ENCODE measurements at regions not wholly inside any gene's neighbourhood (a gene's known extent, or its start where the extent isn't known, plus 50 kb on each side); places are given as distances from the start of the nearest gene placed in this dataset.

DNA sequence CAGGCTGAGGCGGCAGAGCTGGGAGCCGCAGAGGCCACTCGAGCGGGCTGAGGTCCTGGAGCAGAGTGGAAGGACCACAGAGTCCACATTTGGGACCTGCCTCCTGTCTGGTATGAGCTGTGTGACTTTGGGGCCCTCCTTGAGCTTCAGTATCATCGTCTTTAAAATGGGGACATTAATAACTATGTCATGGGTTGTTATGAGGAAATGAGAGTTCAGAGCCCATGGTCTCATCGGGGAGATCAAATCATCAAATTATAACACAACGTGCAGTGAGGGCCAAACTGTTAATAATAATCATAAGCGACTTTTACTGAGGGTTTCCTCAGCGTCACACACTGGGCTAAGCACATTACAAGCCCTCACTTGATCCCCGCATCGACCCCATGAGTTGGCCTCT, 49.9 kb upstream of the CCDC167 start:
- peaks cover 0 to 6% (median 4%) of the 10 kb centered on the region in 4 donors for H3K4me1 ChIP-seq
- WGBS, 2 donors = 88 to 92% methylated on average over 11 of the region's 11 CpGs
- H3K27ac ChIP-seq = no peak overlapping the region
- no peaks in the 10 kb centered on the region for H3K27me3 ChIP-seq
- ATAC-seq (ENCODE audit: low FRiP score in 2 of 2) (no peak), DNase-seq (no peak)
- H3K9me3 ChIP-seq = no peaks in the 10 kb centered on the region
- no peak for TF ChIP-seq POLR2AphosphoS5 (IDR thresholded peaks at IDR 0.05)
- no peak for TF ChIP-seq EP300 (IDR thresholded peaks at IDR 0.05)
- TF ChIP-seq CTCF (IDR thresholded peaks at IDR 0.05) = no peak
- TF ChIP-seq POLR2A (IDR thresholded peaks at IDR 0.05) = no peak
- H3K4me3 ChIP-seq = no peak overlapping the region
- H3K36me3 ChIP-seq = no peaks in the 10 kb centered on the region

Small RNA genes in the stretch of these regions (small RNA-seq; reads per million reads assigned to genes)
- 0 reads per million in 4 donors for gene MIR4462
